K562 (cell line): ENCODE measurements at regions not wholly inside any gene's neighbourhood (a gene's known extent, or its start where the extent isn't known, plus 50 kb on each side); places are given as distances from the start of the nearest gene placed in this dataset.

Source experiments
- ATAC-seq: fragments of 200-7000 bp; cut with Tn5 transposase; 3 replicates; pipeline ENCODE4 v1.9.1; 2020; ENCODE audit warnings: moderate library complexity
- BruUV-seq: library from RNA; stranded (reverse); fragments of 400-500 nt; replicated peaks from 2 replicates; lab custom pipeline; 2021; lab: Mats Ljungman, UMichigan
- CTCF ChIA-PET: fragments of 300-600 bp; formaldehyde crosslinking; extraction: SDS; loops from one replicate; lab custom pipeline; 2021; ENCODE audit warnings: low intra/inter-chr PET ratio; lab: Yijun Ruan, JAX
- POLR2A ChIA-PET: fragments of 300-600, 350-650 bp; sonication (Branson Sonifier 250); formaldehyde crosslinking; extraction: SDS; loops from one replicate; lab custom pipeline; 2021; ENCODE audit warnings: antibody characterized with exemption, inconsistent platforms; lab: Yijun Ruan, JAX
- DNase-seq, 4 experiments: peaks; one replicate each; pipeline versions ENCODE4 v3.0.0 to v3.0.0-alpha.2; 2011 to 2018; ENCODE audit warnings: low spot score in 3 of 4, mixed read lengths in 3 of 4; ENCODE audit errors: extremely low read depth in 1 of 4
- FAIRE-seq: peaks from 2 replicates; lab custom pipeline; 2011; peaks lifted over from hg19 to GRCh38; lab: Jason Lieb, UNC
- H2AFZ ChIP-seq: 2 replicates; pipeline ENCODE4 v1.6.0; 2011; ENCODE audit warnings: low read depth, low read length, control low read depth, inconsistent platforms
- H3K27ac ChIP-seq: fragments of 200-600 bp; 3 replicates; pipeline ENCODE4 v1.8.0; 2011; ENCODE audit warnings: low read depth, mild to moderate bottlenecking, control low read depth, inconsistent platforms, low read length, moderate library complexity, mixed read lengths; ENCODE audit errors: extremely low read depth
- H3K27me3 ChIP-seq, 2 experiments: fragments of 300-600 bp in 1 of 2; 2 replicates in 1 of 2; 3 replicates in 1 of 2; pipeline versions ENCODE4 v1.6.0 to v1.8.0; 2011; ENCODE audit warnings: inconsistent platforms in 2 of 2, low read length in 2 of 2, mild to moderate bottlenecking in 1 of 2, mixed read lengths in 1 of 2, moderate library complexity in 1 of 2; ENCODE audit not compliant: control insufficient read depth in 2 of 2, insufficient read depth in 2 of 2
- H3K36me3 ChIP-seq: fragments of 300-600 bp; 3 replicates; pipeline ENCODE4 v1.8.0; 2011; ENCODE audit warnings: mild to moderate bottlenecking, low read length, inconsistent platforms; ENCODE audit not compliant: control insufficient read depth, insufficient read depth
- H3K4me1 ChIP-seq, 2 experiments: fragments of 200-600 bp in 1 of 2; replicated peaks in 1 of 2; 2 replicates in 1 of 2; 3 replicates in 1 of 2; pipeline versions ENCODE4 v1.5.1 to v1.8.0; 2011; ENCODE audit warnings: inconsistent platforms in 2 of 2, low read length in 2 of 2, mild to moderate bottlenecking in 1 of 2, mixed read lengths in 1 of 2, moderate library complexity in 1 of 2; ENCODE audit not compliant: control insufficient read depth in 2 of 2, insufficient read depth in 2 of 2
- H3K4me2 ChIP-seq: 2 replicates; pipeline ENCODE4 v1.6.1; 2011; ENCODE audit warnings: low read length, control low read depth, inconsistent platforms, mixed read lengths; ENCODE audit not compliant: insufficient read depth
- H3K4me3 ChIP-seq: fragments of 200-600 bp; sonication (generic), shearing (Covaris generic); 2 replicates; pipeline ENCODE4 v1.5.1; 2016; ENCODE audit warnings: control low read depth, inconsistent platforms
- H3K79me2 ChIP-seq: fragments of 200-600 bp; 3 replicates; pipeline ENCODE4 v1.8.0; 2011; ENCODE audit warnings: low read length, inconsistent platforms; ENCODE audit not compliant: control insufficient read depth, insufficient read depth
- H3K9ac ChIP-seq, 2 experiments: 2 replicates each; pipeline versions ENCODE4 v1.6.0 to v1.6.1; 2011; ENCODE audit warnings: low read depth in 2 of 2, low read length in 2 of 2, control low read depth in 1 of 2, inconsistent platforms in 1 of 2, mild to moderate bottlenecking in 1 of 2, mixed read lengths in 1 of 2; ENCODE audit not compliant: insufficient read depth in 1 of 2
- H3K9me1 ChIP-seq: one replicate; pipeline ENCODE4 v1.6.0; 2011; ENCODE audit warnings: inconsistent platforms, mild to moderate bottlenecking, low read length, moderate library complexity; ENCODE audit not compliant: control insufficient read depth, insufficient read depth
- H3K9me3 ChIP-seq: replicated peaks from 2 replicates; pipeline ENCODE4 v1.5.1; 2011; ENCODE audit warnings: low read depth, low read length, inconsistent platforms; ENCODE audit not compliant: control insufficient read depth, insufficient read depth
- H4K20me1 ChIP-seq: replicated peaks from 2 replicates; pipeline ENCODE4 v1.6.1; 2011; ENCODE audit warnings: low read length, inconsistent platforms, mixed read lengths; ENCODE audit not compliant: control insufficient read depth, insufficient read depth
- MTF1 ChIP-seq: fragments of 250-450 bp; sonication (Bioruptor Pico); IDR thresholded peaks from 2 replicates; pipeline ENCODE4 v1.9.0; 2021; ENCODE audit warnings: moderate library complexity, mild to moderate bottlenecking, inconsistent platforms, borderline replicate concordance
- WGBS: fragments of 100-300 bp; shearing (Covaris generic); methylation state at CpG from one replicate; pipeline ENCODE4 v1.1.6; 2016; ENCODE audit warnings: low coverage, mixed read lengths; ENCODE audit not compliant: insufficient coverage; ENCODE audit errors: missing lambda C conversion rate; 5-methylcytosine and 5-hydroxymethylcytosine counted together
- in situ Hi-C: fragments of 300-500 bp; cut with MboI; formaldehyde crosslinking; loops from 4 replicates; pipeline ENCODE4 v1.15.0; 2018; ENCODE audit warnings: inconsistent platforms, mixed read lengths
- intact Hi-C: fragments of 100-400 bp; cut with micrococcal nuclease; formaldehyde crosslinking; loops from 2 replicates; pipeline ENCODE4 v1.14.2; 2022
- TF ChIP-seq, protein P1 (sequence below): fragments of 200-800 bp; sonication (Bioruptor generic); IDR thresholded peaks from 2 replicates; pipeline ENCODE4 v1.6.1; 2017; ENCODE audit warnings: missing genetic modification characterization, missing compliant biosample characterization
- TF ChIP-seq, protein P2 (sequence below): fragments of 250-450 bp; sonication (Bioruptor Pico); IDR thresholded peaks from 2 replicates; pipeline ENCODE4 v1.5.1; 2021; ENCODE audit warnings: mild to moderate bottlenecking

- in situ Hi-C loops: no loop called here
- WGBS: 2% methylated on average over 10 of the region's 11 CpGs
- TF ChIP-seq, protein P1, sequence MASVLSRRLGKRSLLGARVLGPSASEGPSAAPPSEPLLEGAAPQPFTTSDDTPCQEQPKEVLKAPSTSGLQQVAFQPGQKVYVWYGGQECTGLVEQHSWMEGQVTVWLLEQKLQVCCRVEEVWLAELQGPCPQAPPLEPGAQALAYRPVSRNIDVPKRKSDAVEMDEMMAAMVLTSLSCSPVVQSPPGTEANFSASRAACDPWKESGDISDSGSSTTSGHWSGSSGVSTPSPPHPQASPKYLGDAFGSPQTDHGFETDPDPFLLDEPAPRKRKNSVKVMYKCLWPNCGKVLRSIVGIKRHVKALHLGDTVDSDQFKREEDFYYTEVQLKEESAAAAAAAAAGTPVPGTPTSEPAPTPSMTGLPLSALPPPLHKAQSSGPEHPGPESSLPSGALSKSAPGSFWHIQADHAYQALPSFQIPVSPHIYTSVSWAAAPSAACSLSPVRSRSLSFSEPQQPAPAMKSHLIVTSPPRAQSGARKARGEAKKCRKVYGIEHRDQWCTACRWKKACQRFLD (CRISPR knock-in tag): no peak
- TF ChIP-seq, protein P2, sequence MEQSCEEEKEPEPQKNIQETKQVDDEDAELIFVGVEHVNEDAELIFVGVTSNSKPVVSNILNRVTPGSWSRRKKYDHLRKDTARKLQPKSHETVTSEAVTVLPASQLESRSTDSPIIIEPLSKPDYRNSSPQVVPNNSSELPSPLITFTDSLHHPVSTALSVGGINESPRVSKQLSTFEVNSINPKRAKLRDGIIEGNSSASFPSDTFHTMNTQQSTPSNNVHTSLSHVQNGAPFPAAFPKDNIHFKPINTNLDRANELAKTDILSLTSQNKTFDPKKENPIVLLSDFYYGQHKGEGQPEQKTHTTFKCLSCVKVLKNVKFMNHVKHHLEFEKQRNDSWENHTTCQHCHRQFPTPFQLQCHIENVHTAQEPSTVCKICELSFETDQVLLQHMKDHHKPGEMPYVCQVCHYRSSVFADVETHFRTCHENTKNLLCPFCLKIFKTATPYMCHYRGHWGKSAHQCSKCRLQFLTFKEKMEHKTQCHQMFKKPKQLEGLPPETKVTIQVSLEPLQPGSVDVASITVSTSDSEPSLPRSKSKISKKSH (CRISPR knock-in tag): no peak
- no peak for TF ChIP-seq MTF1
- TF ChIP-seq, all 486 proteins: peak for 0
- H3K9me3 ChIP-seq: no peaks in the 10 kb centered on the region
- H3K27ac ChIP-seq: no peak overlapping the region
- POLR2A ChIA-PET: interaction anchor here (0.6 to 2.3 kb wide), 3 partner anchors 9 to 362 kb away, joined by 3 to 6 read pairs (median 3); no protein-coding TSS in a partner anchor
- H3K36me3 ChIP-seq: no peaks in the 10 kb centered on the region
- H3K9ac ChIP-seq: no peak overlapping the region
- ATAC-seq (no peak), FAIRE-seq (no peak), DNase-seq (no peak)
- no peaks in the 10 kb centered on the region for H4K20me1 ChIP-seq
- intact Hi-C loops: no loop called here
- BruUV-seq: no TSS peak
- no peaks in the 10 kb centered on the region for H3K9me1 ChIP-seq
- H3K27me3 ChIP-seq: peaks cover 8 to 21% of the 10 kb centered on the region in 2 experiments; a peak in 3 of 5 replicates
- H3K79me2 ChIP-seq: no peaks in the 10 kb centered on the region
- no peak overlapping the region for H3K4me2 ChIP-seq
- no peak overlapping the region for H2AFZ ChIP-seq
- H3K4me1 ChIP-seq: no peaks in the 10 kb centered on the region
- CTCF ChIA-PET: no interaction called here
- H3K4me3 ChIP-seq: no peak overlapping the region
Observed at GRCh38 chr10:130471486-130471885, 335.3 kb downstream of the GLRX3 start.
